GM12878 (cell line): ENCODE measurements at regions not wholly inside any gene's neighbourhood (a gene's known extent, or its start where the extent isn't known, plus 50 kb on each side); places are given as distances from the start of the nearest gene placed in this dataset.

Experiments
- ATAC-seq: fragments of 200-7000 bp; cut with Tn5 transposase; 3 replicates; pipeline ENCODE4 v1.9.1; 2020; ENCODE audit warnings: mild to moderate bottlenecking, moderate library complexity
- BruUV-seq: library from RNA; stranded (reverse); fragments of 400-500 nt; replicated peaks from 2 replicates; lab custom pipeline; 2021; lab: Mats Ljungman, UMichigan
- CTCF ChIA-PET: fragments of 300-600 bp; sonication (Branson Sonifier 250); formaldehyde crosslinking; extraction: SDS; loops from one replicate; lab custom pipeline; 2021; ENCODE audit warnings: inconsistent platforms; lab: Yijun Ruan, JAX
- POLR2A ChIA-PET: fragments of 350-600 bp; formaldehyde crosslinking; extraction: SDS; loops from one replicate; lab custom pipeline; 2021; ENCODE audit warnings: inconsistent platforms; lab: Charles Lee
- RAD21 ChIA-PET: fragments of 300-600 bp; sonication (Branson Sonifier 250); formaldehyde crosslinking; loops from one replicate; lab custom pipeline; 2023; ENCODE audit warnings: antibody characterized with exemption; ENCODE audit not compliant: unreplicated experiment; lab: Charles Lee
- SMC1A ChIA-PET: fragments of 300-600 bp; sonication (Branson Sonifier 250); formaldehyde crosslinking; loops from one replicate; lab custom pipeline; 2023; ENCODE audit not compliant: unreplicated experiment, uncharacterized antibody; lab: Charles Lee
- DNase-seq: peaks from one replicate; pipeline ENCODE4 v3.0.0-alpha.2; 2011; ENCODE audit warnings: low read depth, low spot score
- FAIRE-seq: peaks from 3 replicates; lab custom pipeline; 2011; peaks lifted over from hg19 to GRCh38; lab: Jason Lieb, UNC
- H2AFZ ChIP-seq: 2 replicates; pipeline ENCODE4 v1.6.0; 2011; ENCODE audit warnings: low read depth, low read length, control low read depth; ENCODE audit not compliant: control insufficient read depth
- H3K27ac ChIP-seq: 2 replicates; pipeline ENCODE4 v1.5.1; 2011; ENCODE audit warnings: control low read depth; ENCODE audit not compliant: control insufficient read depth, insufficient read depth
- H3K27me3 ChIP-seq, 2 experiments: replicated peaks in 1 of 2; 2 replicates each; pipeline versions ENCODE4 v1.6.0 to v1.6.1; 2011; ENCODE audit warnings: low read length in 1 of 2; ENCODE audit not compliant: control insufficient read depth in 2 of 2, insufficient read depth in 2 of 2
- H3K36me3 ChIP-seq, 2 experiments: 2 replicates each; pipeline ENCODE4 v1.5.1; 2011; ENCODE audit warnings: low read length in 1 of 2; ENCODE audit not compliant: control insufficient read depth in 2 of 2, insufficient read depth in 2 of 2
- H3K4me1 ChIP-seq: 2 replicates; pipeline ENCODE4 v1.6.1; 2011; ENCODE audit warnings: mild to moderate bottlenecking, low read length, moderate library complexity, mixed read lengths; ENCODE audit not compliant: control insufficient read depth, insufficient read depth
- H3K4me2 ChIP-seq: 2 replicates; pipeline ENCODE4 v1.6.0; 2011; ENCODE audit warnings: control low read depth; ENCODE audit not compliant: control insufficient read depth, insufficient read depth
- H3K4me3 ChIP-seq: fragments of 200-600 bp; sonication (generic); 2 replicates; pipeline ENCODE4 v1.5.1; 2016
- H3K79me2 ChIP-seq: 2 replicates; pipeline ENCODE4 v1.6.0; 2011; ENCODE audit warnings: low read length; ENCODE audit not compliant: control insufficient read depth, insufficient read depth
- H3K9ac ChIP-seq: 2 replicates; pipeline ENCODE4 v1.8.0; 2011; ENCODE audit warnings: low read length, control low read depth, mixed read lengths; ENCODE audit not compliant: control insufficient read depth, insufficient read depth
- H3K9me3 ChIP-seq: replicated peaks from 3 replicates; pipeline ENCODE4 v1.5.1; 2011; ENCODE audit warnings: mild to moderate bottlenecking, low read length; ENCODE audit not compliant: control insufficient read depth, insufficient read depth
- H4K20me1 ChIP-seq: 2 replicates; pipeline ENCODE4 v1.6.0; 2011; ENCODE audit not compliant: control insufficient read depth, insufficient read depth
- ATF7 ChIP-seq: fragments of 450-650 bp; IDR thresholded peaks from 2 replicates; pipeline ENCODE4 v1.6.1; 2016; ENCODE audit warnings: low read depth, mild to moderate bottlenecking
- BHLHE40 ChIP-seq, 2 experiments: fragments of 450-650 bp in 1 of 2; IDR thresholded peaks; 2 replicates each; pipeline ENCODE4 v1.6.1; 2011 to 2017; ENCODE audit warnings: low read depth in 2 of 2, borderline replicate concordance in 1 of 2, improper control_type of control experiment in 1 of 2, low read length in 1 of 2, mild to moderate bottlenecking in 1 of 2
- EP300 ChIP-seq, 2 experiments: fragments of 150-350 bp in 1 of 2; IDR thresholded peaks; 2 replicates each; pipeline ENCODE4 v1.6.1; 2011 to 2012; ENCODE audit warnings: low read depth in 2 of 2, low read length in 2 of 2, borderline replicate concordance in 1 of 2, improper control_type of control experiment in 1 of 2, inconsistent platforms in 1 of 2; ENCODE audit not compliant: control insufficient read depth in 1 of 2
- HDAC2 ChIP-seq: fragments of 200-600 bp; sonication (generic); IDR thresholded peaks from 2 replicates; pipeline ENCODE4 v1.6.1; 2017
- HDGF ChIP-seq: fragments of 450-650 bp; IDR thresholded peaks from 2 replicates; pipeline ENCODE4 v1.6.1; 2016; ENCODE audit warnings: antibody characterized with exemption
- KDM1A ChIP-seq: fragments of 200-600 bp; sonication (generic); IDR thresholded peaks from 2 replicates; pipeline ENCODE4 v1.6.1; 2016; ENCODE audit warnings: borderline replicate concordance
- LARP7 ChIP-seq: fragments of 450-650 bp; IDR thresholded peaks from 2 replicates; pipeline ENCODE4 v1.6.1; 2017; ENCODE audit warnings: mild to moderate bottlenecking
- NR2C1 ChIP-seq: fragments of 450-650 bp; IDR thresholded peaks from 2 replicates; pipeline ENCODE4 v1.6.1; 2017; ENCODE audit warnings: antibody characterized with exemption, mild to moderate bottlenecking, moderate library complexity
- PBX3 ChIP-seq: IDR thresholded peaks from 2 replicates; pipeline ENCODE4 v1.6.1; 2011; ENCODE audit warnings: mild to moderate bottlenecking, low read depth, low read length, moderate library complexity; ENCODE audit not compliant: insufficient replicate concordance
- POLR2A ChIP-seq: IDR thresholded peaks from 2 replicates; pipeline ENCODE4 v1.6.1; 2011; ENCODE audit warnings: low read depth, mild to moderate bottlenecking, low read length
- POLR2AphosphoS5 ChIP-seq: IDR thresholded peaks from 2 replicates; pipeline ENCODE4 v1.6.1; 2011; ENCODE audit warnings: mild to moderate bottlenecking, low read length, inconsistent platforms
- POU2F2 ChIP-seq: IDR thresholded peaks from 3 replicates; pipeline ENCODE4 v1.6.1; 2011; ENCODE audit warnings: low read depth, mild to moderate bottlenecking, low read length, borderline replicate concordance
- RBBP5 ChIP-seq: fragments of 200-600 bp; sonication (generic); conservative IDR thresholded peaks from 2 replicates; pipeline ENCODE4 v1.6.1; 2016
- RUNX3 ChIP-seq: IDR thresholded peaks from 2 replicates; pipeline ENCODE4 v1.6.1; 2012; ENCODE audit warnings: low read length, inconsistent platforms
- SREBF1 ChIP-seq: IDR thresholded peaks from 2 replicates; pipeline ENCODE4 v1.6.1; 2012; ENCODE audit warnings: mild to moderate bottlenecking, low read length
- SRF ChIP-seq, 2 experiments: IDR thresholded peaks; 2 replicates each; pipeline ENCODE4 v1.6.1; 2011; ENCODE audit warnings: low read depth in 2 of 2, low read length in 2 of 2, mild to moderate bottlenecking in 1 of 2, moderate library complexity in 1 of 2
- YY1 ChIP-seq: IDR thresholded peaks from 2 replicates; pipeline ENCODE4 v1.6.1; 2011; ENCODE audit warnings: low read depth, mild to moderate bottlenecking, low read length
- ZNF207 ChIP-seq: fragments of 450-650 bp; IDR thresholded peaks from 2 replicates; pipeline ENCODE4 v1.6.1; 2014; ENCODE audit warnings: antibody characterized with exemption, mild to moderate bottlenecking, borderline replicate concordance
- ZNF24 ChIP-seq: fragments of 450-650 bp; IDR thresholded peaks from 2 replicates; pipeline ENCODE4 v1.6.1; 2017; ENCODE audit warnings: antibody characterized with exemption, mild to moderate bottlenecking
- ZNF384 ChIP-seq: IDR thresholded peaks from 2 replicates; pipeline ENCODE4 v1.6.1; 2012; ENCODE audit warnings: low read depth, mild to moderate bottlenecking, low read length, improper control_type of control experiment, borderline replicate concordance
- WGBS: methylation state at CpG from one replicate; pipeline ENCODE4 v1.1.6; 2016; ENCODE audit warnings: low lambda C conversion rate; ENCODE audit not compliant: insufficient replicate concordance, insufficient coverage; ENCODE audit errors: missing lambda C conversion rate; 5-methylcytosine and 5-hydroxymethylcytosine counted together
- in situ Hi-C: fragments of 300-500 bp; cut with MboI; formaldehyde crosslinking; loops from 9 replicates; pipeline ENCODE4 v1.14.3; 2018; ENCODE audit warnings: mixed read lengths
- intact Hi-C: fragments of 100-400 bp; cut with micrococcal nuclease; formaldehyde crosslinking; loops from one replicate; pipeline ENCODE4 v1.14.2; 2022; ENCODE audit not compliant: unreplicated experiment
- TF ChIP-seq, protein P1 (sequence below): IDR thresholded peaks from 2 replicates; pipeline ENCODE4 v1.6.1; 2011; ENCODE audit warnings: low read depth, mild to moderate bottlenecking, low read length, moderate library complexity, borderline replicate concordance; ENCODE audit errors: extremely low read depth
- TF ChIP-seq, protein P2 (sequence below): IDR thresholded peaks from 2 replicates; pipeline ENCODE4 v1.6.1; 2012; ENCODE audit warnings: low read depth, low read length, improper control_type of control experiment

GRCh38 chr10:91163269-91163868, 57.1 kb upstream of the PCGF5 start:
- SMC1A ChIA-PET, result interaction anchor here (0.8 to 2.8 kb wide), 6 partner anchors 33 to 88 kb away, joined by 3 to 15 read pairs (median 4); partner anchors contain the start of gene PCGF5
- TF ChIP-seq RBBP5, result no peak
- 0 out of 2 replicates have a peak, but pooled peaks have one; percentile 38 for TF ChIP-seq YY1
- TF ChIP-seq HDGF, result no peak
- TF ChIP-seq, protein P1, sequence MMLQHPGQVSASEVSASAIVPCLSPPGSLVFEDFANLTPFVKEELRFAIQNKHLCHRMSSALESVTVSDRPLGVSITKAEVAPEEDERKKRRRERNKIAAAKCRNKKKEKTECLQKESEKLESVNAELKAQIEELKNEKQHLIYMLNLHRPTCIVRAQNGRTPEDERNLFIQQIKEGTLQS, result no peak
- TF ChIP-seq EP300 (IDR thresholded peaks at IDR 0.05; ENCODE audit: borderline replicate concordance in 1 of 2, control insufficient read depth in 1 of 2, low read depth in 2 of 2, low read length in 2 of 2), result 0 out of 4 replicates have a peak, but pooled peaks of 1 of the 2 experiments have one; percentile 30
- peak; percentile 87 for TF ChIP-seq POLR2A
- TF ChIP-seq, protein P2, sequence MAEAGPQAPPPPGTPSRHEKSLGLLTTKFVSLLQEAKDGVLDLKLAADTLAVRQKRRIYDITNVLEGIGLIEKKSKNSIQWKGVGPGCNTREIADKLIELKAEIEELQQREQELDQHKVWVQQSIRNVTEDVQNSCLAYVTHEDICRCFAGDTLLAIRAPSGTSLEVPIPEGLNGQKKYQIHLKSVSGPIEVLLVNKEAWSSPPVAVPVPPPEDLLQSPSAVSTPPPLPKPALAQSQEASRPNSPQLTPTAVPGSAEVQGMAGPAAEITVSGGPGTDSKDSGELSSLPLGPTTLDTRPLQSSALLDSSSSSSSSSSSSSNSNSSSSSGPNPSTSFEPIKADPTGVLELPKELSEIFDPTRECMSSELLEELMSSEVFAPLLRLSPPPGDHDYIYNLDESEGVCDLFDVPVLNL, result no peak
- peak; percentile 82 for TF ChIP-seq POLR2AphosphoS5
- no peak for TF ChIP-seq HDAC2
- TF ChIP-seq POU2F2, result peak; percentile 41; the same call in 1 of the 3 replicates
- TF ChIP-seq ZNF384, result no peak
- no peak for TF ChIP-seq KDM1A
- TF ChIP-seq PBX3, result no peak
- peak; percentile 72 to 85; a peak in 3 of 4 replicates for TF ChIP-seq BHLHE40 (IDR thresholded peaks at IDR 0.05; ENCODE audit: borderline replicate concordance in 1 of 2, low read depth in 2 of 2, low read length in 1 of 2)
- peak; percentile 34; the same call in 1 of the 2 replicates for TF ChIP-seq NR2C1
- 0 out of 2 replicates have a peak, but pooled peaks have one; percentile 56 for TF ChIP-seq ZNF207
- TF ChIP-seq RUNX3, result peak; percentile 5; the same call in 1 of the 2 replicates
- TF ChIP-seq LARP7, result peak; percentile 80
- TF ChIP-seq SREBF1, result no peak
- no peak for TF ChIP-seq ZNF24
- TF ChIP-seq SRF (IDR thresholded peaks at IDR 0.05; ENCODE audit: low read depth in 2 of 2, low read length in 2 of 2), result no peak
- TF ChIP-seq ATF7, result no peak

More at GRCh38 chr10:91163269-91163868, 57.1 kb upstream of the PCGF5 start:
- Histone ChIP-seq H3K9ac (peak overlapping the region; percentile 83), H3K4me3 (peak overlapping the region; percentile 84), H4K20me1 (no peaks in the 10 kb centered on the region), H3K4me1 (peaks cover 14% of the 10 kb centered on the region; the same call in 1 of the 2 replicates), H3K9me3 (no peaks in the 10 kb centered on the region), H3K27me3 (no peaks in the 10 kb centered on the region), H3K36me3 (no peaks in the 10 kb centered on the region), H3K79me2 (peaks cover 47% of the 10 kb centered on the region), H2AFZ (peak overlapping the region; percentile 67), H3K4me2 (peak overlapping the region; percentile 86), H3K27ac (peak overlapping the region; percentile 79)
- ChIA-PET RAD21 (interaction anchor here (0.7 to 3.1 kb wide), 6 partner anchors 29 to 87 kb away, joined by 3 to 23 read pairs (median 6); partner anchors contain the start of gene PCGF5), POLR2A (interaction anchor here (0.6 to 1.4 kb wide), 5 partner anchors 30 to 64 kb away, joined by 3 to 6 read pairs (median 3); no protein-coding TSS in a partner anchor), CTCF (interaction anchor here (0.8 to 3.2 kb wide), 6 partner anchors 14 to 157 kb away, joined by 3 to 16 read pairs (median 5); no protein-coding TSS in a partner anchor)
- FAIRE-seq (no peak), ATAC-seq (peak; percentile 74), DNase-seq (no peak)
- 1% methylated on average over 63 of the region's 77 CpGs for WGBS
- no TSS peak for BruUV-seq
- in situ Hi-C loops, result no loop called here
- intact Hi-C loops, result loop anchor here (1.0 to 2.0 kb wide), 2 partner anchors 57 to 157 kb away; partner anchors contain the start of gene PCGF5
